ENCODE measurements at regions not wholly inside any gene's neighbourhood (a gene's known extent, or its start where the extent isn't known, plus 50 kb on each side); places are given as distances from the start of the nearest gene placed in this dataset.

DNA sequence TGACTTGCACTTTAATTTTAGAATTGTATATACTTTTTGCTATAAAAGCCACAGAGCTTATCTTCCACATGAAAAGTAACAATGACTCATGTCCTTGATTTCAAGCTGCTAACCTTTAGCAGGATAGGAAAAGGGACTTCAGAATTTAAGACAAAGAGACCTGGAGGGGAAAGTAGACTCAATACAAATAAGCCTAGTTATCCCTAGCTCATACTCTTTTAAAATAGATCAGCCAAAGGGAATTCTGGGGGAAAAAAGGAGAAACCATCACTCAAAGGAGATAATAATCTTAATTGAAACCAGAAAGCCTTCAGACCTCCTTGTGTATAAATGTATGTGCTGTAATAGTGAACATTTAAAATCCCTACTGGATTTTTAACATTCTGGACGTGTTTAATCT is 930.3 kb downstream of the NTRK3 start:
- no peaks in the 10 kb centered on the region for H3K27me3 Mint-ChIP-seq (ENCODE audit: low read depth in 2 of 2)

GRCh38 chr15:87322870-87323269 is 933.7 kb downstream of the NTRK3 start:
- Histone ChIP-seq H3K4me3 (ENCODE audit: low read length) (no peak overlapping the region), H3K27ac (ENCODE audit: low read length) (no peak overlapping the region), H3K36me3 (ENCODE audit: control insufficient read depth, insufficient read depth, low read length) (no peaks in the 10 kb centered on the region), H3K4me1 (ENCODE audit: control insufficient read depth, insufficient read depth, low read length) (no peaks in the 10 kb centered on the region), H3K9me3 (ENCODE audit: control insufficient read depth, insufficient read depth, low read length) (no peaks in the 10 kb centered on the region), H3K27me3 (ENCODE audit: control insufficient read depth, insufficient read depth, low read length) (no peaks in the 10 kb centered on the region)
- no peak for DNase-seq
- ATAC-seq, result no peak
- Mint-ChIP-seq H3K27me3 (ENCODE audit: low read depth in 2 of 2) (no peaks in the 10 kb centered on the region), H3K4me1 (no peaks in the 10 kb centered on the region), H3K9me3 (peaks cover 12 to 14% of the 10 kb centered on the region in 2 donors), H3K4me3 (no peak overlapping the region), H3K36me3 (no peaks in the 10 kb centered on the region), H3K27ac (no peak overlapping the region)
- TF ChIP-seq CTCF (IDR thresholded peaks at IDR 0.05), result no peak
- WGBS (ENCODE audit: insufficient coverage), result 44% methylated on average over 1 of the region's 1 CpG
- intact Hi-C loops (cut with micrococcal nuclease), result no loop called here

More for the DNA sequence above, 930.3 kb downstream of the NTRK3 start:
- DNase-seq (no peak), ATAC-seq (no peak)
- no peak overlapping the region for H3K27ac Mint-ChIP-seq
- peaks cover 0 to 2% of the 10 kb centered on the region in 2 donors for H3K9me3 Mint-ChIP-seq
- H3K36me3 Mint-ChIP-seq, result no peaks in the 10 kb centered on the region
- H3K4me3 Mint-ChIP-seq, result no peak overlapping the region
- intact Hi-C loops (cut with micrococcal nuclease), result no loop called here
- Histone ChIP-seq H3K9me3 (ENCODE audit: control insufficient read depth, insufficient read depth, low read length) (no peaks in the 10 kb centered on the region), H3K4me3 (ENCODE audit: low read length) (no peak overlapping the region), H3K4me1 (ENCODE audit: control insufficient read depth, insufficient read depth, low read length) (no peaks in the 10 kb centered on the region), H3K36me3 (ENCODE audit: control insufficient read depth, insufficient read depth, low read length) (no peaks in the 10 kb centered on the region), H3K27me3 (ENCODE audit: control insufficient read depth, insufficient read depth, low read length) (no peaks in the 10 kb centered on the region), H3K27ac (ENCODE audit: low read length) (no peak overlapping the region)
- no peaks in the 10 kb centered on the region for H3K4me1 Mint-ChIP-seq
- TF ChIP-seq CTCF (IDR thresholded peaks at IDR 0.05), result no peak
- no CpG with 5 or more reads among the region's 1 CpG for WGBS (ENCODE audit: insufficient coverage)

DNA sequence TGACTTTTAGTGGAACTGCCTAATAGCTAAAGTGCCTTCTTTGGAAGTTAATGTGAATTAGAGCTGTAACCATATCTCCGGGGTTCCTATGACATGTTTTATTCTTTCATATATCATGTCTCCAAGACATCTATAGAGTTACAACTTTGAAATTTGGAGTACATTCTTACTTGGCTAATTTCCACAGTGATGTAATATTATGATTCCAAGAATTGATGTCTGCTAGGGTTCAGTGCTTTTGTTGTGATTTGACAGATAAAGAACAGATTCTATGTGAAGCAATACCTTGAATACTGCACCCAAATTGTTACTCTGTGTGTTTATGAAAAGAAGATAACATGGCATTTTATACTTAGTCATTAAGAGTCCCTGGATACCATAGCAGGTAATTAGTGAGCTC is 934.3 kb downstream of the NTRK3 start:
- Histone ChIP-seq H3K27me3 (ENCODE audit: control insufficient read depth, insufficient read depth, low read length) (no peaks in the 10 kb centered on the region), H3K36me3 (ENCODE audit: control insufficient read depth, insufficient read depth, low read length) (no peaks in the 10 kb centered on the region), H3K27ac (ENCODE audit: low read length) (no peak overlapping the region), H3K9me3 (ENCODE audit: control insufficient read depth, insufficient read depth, low read length) (no peaks in the 10 kb centered on the region), H3K4me1 (ENCODE audit: control insufficient read depth, insufficient read depth, low read length) (no peaks in the 10 kb centered on the region), H3K4me3 (ENCODE audit: low read length) (no peak overlapping the region)
- Mint-ChIP-seq H3K4me3 (no peak overlapping the region), H3K27ac (no peak overlapping the region), H3K4me1 (no peaks in the 10 kb centered on the region), H3K9me3 (peaks cover 13 to 15% of the 10 kb centered on the region in 2 donors), H3K27me3 (ENCODE audit: low read depth in 2 of 2) (no peaks in the 10 kb centered on the region), H3K36me3 (no peaks in the 10 kb centered on the region)
- WGBS (ENCODE audit: insufficient coverage), result no CpG with 5 or more reads among the region's 1 CpG
- no peak for DNase-seq
- TF ChIP-seq CTCF (IDR thresholded peaks at IDR 0.05), result no peak
- ATAC-seq, result no peak
- intact Hi-C loops (cut with micrococcal nuclease), result no loop called here

DNA sequence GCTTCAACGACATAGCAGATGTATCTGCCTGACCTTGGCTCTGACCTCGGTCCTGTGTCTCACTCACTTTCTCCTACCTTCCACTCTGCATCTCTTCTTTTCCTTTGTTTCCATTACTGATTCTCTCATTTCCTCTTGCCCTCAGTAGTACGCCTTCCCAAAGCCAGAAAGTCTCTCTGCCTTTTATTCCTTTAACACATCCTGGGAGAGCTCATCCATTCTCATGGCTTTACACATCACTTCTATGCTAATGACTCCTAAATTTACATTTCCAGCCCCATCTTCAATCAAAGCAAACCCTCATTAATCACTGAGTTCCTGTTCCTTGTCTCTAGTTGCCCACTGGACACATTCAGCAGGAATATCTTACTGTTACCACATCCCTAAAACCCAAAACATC is 938.6 kb downstream of the NTRK3 start:
- Mint-ChIP-seq H3K27me3 (ENCODE audit: low read depth in 2 of 2) (no peaks in the 10 kb centered on the region), H3K36me3 (no peaks in the 10 kb centered on the region), H3K4me1 (no peaks in the 10 kb centered on the region), H3K4me3 (no peak overlapping the region), H3K9me3 (peaks cover 16 to 21% of the 10 kb centered on the region in 2 donors), H3K27ac (no peak overlapping the region)
- TF ChIP-seq CTCF (IDR thresholded peaks at IDR 0.05), result no peak
- Histone ChIP-seq H3K4me3 (ENCODE audit: low read length) (no peak overlapping the region), H3K9me3 (ENCODE audit: control insufficient read depth, insufficient read depth, low read length) (no peaks in the 10 kb centered on the region), H3K27ac (ENCODE audit: low read length) (no peak overlapping the region), H3K36me3 (ENCODE audit: control insufficient read depth, insufficient read depth, low read length) (no peaks in the 10 kb centered on the region), H3K4me1 (ENCODE audit: control insufficient read depth, insufficient read depth, low read length) (no peaks in the 10 kb centered on the region), H3K27me3 (ENCODE audit: control insufficient read depth, insufficient read depth, low read length) (no peaks in the 10 kb centered on the region)
- 67% methylated on average over 3 of the region's 3 CpGs for WGBS (ENCODE audit: insufficient coverage)
- ATAC-seq (no peak), DNase-seq (no peak)
- intact Hi-C loops (cut with micrococcal nuclease), result no loop called here

Measured in natural killer cell (primary cell).